Heart left ventricle (tissue), 13 donors: ENCODE measurements at regions not wholly inside any gene's neighbourhood (a gene's known extent, or its start where the extent isn't known, plus 50 kb on each side); places are given as distances from the start of the nearest gene placed in this dataset.

ENCODE experiments used
- POLR2A ChIP-seq, 2 donors: fragments of 450-650 bp; IDR thresholded peaks; one replicate each; pipeline ENCODE4 v1.6.1; 2017; ENCODE audit warnings: antibody characterized with exemption in 2 of 2, mild to moderate bottlenecking in 2 of 2, moderate library complexity in 2 of 2
- TF ChIP-seq, protein P1 (sequence below), 12 donors: fragments of 200-600 bp; sonication (generic) in 4 of 12; IDR thresholded peaks; one replicate each; pipeline versions ENCODE4 v1.5.0 to v1.8.0; 2018 to 2022; ENCODE audit warnings: antibody characterized with exemption in 12 of 12, mild to moderate bottlenecking in 5 of 12
- donor health status: ischemic (EF 13 %, LVEDD 7.1; RV severe dilation, severe dysfunction).
- donor health status: DM: no; HTN: yes; CAD: no.
- donor health status: DM: no; HTN: no; CAD: no.
- donor health status: ischemic (EF 25% LVEDD 6.9; RV normal size, moderate dysfunction).
- donor health status: ischemic (EF 25% LVEDD 5.7; RV mildly dilated, moderate dysfunction).
- donor health status: ischemic (EF 35%, LVEDD 5.7; RV mildly dilated, moderate dysfunction).
- donor health status: nonischemic (EF 11% LVEDD 7.7; RV severe dilation, severe dysfunction).
- donor health status: DM: yes; HTN: yes; CAD: no.
- donor health status: PGD.
- donor health status: ischemic (EF 29% LVEDD 5.4; RV normal size, mild dysfunction).
- donor health status: nonischemic (EF 23%, LVEDD 6.1; RV moderate dilation, normal function).

DNA sequence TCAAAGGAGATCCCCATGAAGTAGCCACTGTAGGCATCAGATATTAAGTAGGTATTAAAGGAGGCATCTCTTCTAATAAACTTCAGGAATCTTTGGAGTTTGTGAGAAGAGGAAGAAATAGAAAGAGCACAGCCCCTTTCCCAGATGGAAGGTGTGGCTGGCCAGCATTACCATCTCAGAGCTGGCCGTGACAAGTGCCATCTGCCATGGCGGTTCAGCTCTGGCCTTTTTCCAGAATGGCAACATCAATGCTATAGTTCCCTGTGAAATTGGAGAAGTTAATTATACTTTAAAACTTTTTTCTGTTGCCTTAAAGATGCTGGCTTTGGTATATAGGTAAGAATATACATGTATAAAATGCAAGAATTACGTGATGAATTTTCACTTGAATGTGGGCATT, 51.9 kb upstream of the MCUR1 start:
- TF ChIP-seq, protein P1, sequence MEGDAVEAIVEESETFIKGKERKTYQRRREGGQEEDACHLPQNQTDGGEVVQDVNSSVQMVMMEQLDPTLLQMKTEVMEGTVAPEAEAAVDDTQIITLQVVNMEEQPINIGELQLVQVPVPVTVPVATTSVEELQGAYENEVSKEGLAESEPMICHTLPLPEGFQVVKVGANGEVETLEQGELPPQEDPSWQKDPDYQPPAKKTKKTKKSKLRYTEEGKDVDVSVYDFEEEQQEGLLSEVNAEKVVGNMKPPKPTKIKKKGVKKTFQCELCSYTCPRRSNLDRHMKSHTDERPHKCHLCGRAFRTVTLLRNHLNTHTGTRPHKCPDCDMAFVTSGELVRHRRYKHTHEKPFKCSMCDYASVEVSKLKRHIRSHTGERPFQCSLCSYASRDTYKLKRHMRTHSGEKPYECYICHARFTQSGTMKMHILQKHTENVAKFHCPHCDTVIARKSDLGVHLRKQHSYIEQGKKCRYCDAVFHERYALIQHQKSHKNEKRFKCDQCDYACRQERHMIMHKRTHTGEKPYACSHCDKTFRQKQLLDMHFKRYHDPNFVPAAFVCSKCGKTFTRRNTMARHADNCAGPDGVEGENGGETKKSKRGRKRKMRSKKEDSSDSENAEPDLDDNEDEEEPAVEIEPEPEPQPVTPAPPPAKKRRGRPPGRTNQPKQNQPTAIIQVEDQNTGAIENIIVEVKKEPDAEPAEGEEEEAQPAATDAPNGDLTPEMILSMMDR (IDR thresholded peaks at IDR 0.05) = no peak
- no peak for TF ChIP-seq POLR2A (IDR thresholded peaks at IDR 0.05)
